ENCODE measurements at regions not wholly inside any gene's neighbourhood (a gene's known extent, or its start where the extent isn't known, plus 50 kb on each side); places are given as distances from the start of the nearest gene placed in this dataset.
"Not testable (repeated sequence)": the region's sequence is repeated elsewhere in the genome, so short reads cannot be mapped to it uniquely, and the experiment has no call there.

DNA sequence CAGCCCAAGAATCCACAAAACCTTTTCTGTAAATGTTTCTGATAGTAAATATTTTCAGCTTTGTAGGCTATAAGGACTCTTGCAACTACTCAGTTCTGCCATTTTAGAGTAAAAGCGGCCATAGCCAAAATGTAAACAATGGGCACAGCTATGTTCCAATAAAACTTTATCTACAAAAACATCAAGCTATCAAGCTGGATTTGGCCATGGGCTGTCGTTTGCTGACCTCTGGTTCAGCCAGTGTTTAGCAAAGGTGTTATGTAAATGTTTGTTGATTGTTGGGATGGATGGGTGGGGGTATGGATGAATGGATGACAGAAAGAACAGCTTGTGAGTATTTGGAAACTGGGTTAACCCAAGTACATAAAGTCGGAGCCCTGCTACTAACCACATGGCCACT is 111.1 kb upstream of the VRK1 start:
- DNase-seq (ENCODE audit: low read depth): no peak

DNA sequence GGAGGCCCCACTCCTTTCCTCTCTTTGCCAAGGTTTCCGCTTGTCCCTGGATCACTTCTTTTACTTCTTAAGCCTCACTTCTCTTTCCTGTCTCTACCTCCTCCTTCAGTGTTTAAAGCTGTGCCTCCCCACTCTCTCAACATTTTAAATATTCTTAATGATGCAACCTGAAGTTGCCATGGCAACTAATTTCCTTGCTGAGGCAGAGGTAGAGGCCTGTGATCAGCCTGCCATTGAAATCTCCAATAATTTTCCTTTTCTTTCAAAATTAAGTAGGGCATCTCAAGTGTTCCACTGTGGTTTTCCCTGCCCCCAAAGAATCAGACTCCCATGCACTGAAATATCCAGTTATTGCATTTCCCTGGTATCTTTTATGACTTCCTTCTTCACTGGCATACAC is 108.6 kb upstream of the VRK1 start:
- DNase-seq (ENCODE audit: low read depth): no peak

DNA sequence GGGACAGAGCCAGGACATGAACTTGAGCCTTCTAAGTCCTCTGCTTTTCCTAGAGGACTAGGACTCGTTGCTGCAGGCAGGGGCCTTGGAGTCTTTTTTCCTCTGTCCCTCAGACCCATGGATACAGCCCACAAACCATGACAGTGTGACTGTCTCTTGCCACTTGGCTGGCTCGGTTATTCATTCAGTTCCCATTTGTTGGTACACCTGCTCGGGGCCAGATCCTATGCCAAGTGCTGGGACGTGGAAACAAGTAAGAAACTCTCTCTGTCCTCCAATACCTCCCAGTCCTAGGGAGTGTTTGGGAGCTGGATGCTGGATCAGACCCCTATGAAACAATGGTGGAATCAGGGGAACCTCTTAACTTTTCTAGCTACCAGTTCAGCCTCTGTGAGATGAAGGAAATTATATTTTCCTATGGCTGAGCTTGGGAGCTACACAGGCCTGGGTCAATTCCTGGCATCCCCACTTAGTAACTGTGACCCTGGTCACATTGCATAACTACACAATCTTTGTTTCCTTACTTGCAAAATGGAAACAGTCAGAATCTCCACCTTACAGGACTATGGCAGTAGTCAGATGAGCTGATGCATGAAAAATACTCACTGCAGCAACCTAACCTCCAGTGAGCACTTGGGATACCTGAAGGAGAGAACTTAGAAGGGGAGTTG is 106.3 kb upstream of the VRK1 start:
- DNase-seq (ENCODE audit: low read depth): no peak

DNA sequence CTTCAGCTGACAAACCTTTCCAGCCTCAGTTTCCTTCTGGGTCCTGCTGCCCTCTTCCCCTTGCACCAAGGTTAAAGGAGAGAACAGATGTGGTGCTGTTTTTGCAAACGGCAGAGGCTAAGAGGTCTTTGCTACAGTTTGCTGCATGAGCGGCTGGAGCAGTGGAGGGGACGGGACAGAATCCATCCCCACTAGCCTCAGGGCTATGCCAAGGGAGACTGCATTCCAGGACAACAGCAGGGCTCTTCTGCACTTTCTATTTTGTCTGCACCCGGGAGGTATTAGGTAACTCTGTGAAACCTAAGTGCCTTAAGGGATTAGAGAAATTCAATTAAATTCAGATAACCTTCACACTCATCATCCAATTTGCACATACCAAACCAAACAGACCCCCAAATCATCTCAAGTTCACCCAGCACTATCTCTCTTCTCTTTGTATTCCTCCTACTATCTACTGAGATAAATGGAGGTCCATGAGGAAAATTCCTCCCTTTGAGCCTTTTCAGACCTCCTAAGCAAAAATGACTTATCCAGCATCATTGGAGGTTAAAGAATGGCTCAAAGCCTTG is 103.8 kb upstream of the VRK1 start:
- DNase-seq (ENCODE audit: low read depth): no peak

DNA sequence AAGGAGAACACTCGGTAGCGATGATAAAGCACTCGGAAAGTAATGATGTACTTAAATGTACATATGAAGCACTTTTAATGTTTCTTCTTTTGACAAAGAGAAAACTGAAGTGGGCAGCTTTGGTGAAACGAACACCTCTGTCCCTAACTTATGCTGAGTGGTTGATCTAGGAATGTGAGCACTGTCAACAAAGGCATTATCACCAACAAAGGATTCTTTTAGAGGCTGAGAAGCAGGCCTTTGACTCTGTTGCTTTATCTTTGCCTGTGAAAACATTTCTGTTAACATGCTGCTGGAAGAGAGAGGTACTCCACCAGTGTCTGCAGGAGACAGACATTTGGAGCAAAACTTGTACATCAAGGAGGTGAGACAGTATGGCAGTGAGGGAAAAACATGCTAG is 103.2 kb upstream of the VRK1 start:
- DNase-seq (ENCODE audit: low read depth): no peak

DNA sequence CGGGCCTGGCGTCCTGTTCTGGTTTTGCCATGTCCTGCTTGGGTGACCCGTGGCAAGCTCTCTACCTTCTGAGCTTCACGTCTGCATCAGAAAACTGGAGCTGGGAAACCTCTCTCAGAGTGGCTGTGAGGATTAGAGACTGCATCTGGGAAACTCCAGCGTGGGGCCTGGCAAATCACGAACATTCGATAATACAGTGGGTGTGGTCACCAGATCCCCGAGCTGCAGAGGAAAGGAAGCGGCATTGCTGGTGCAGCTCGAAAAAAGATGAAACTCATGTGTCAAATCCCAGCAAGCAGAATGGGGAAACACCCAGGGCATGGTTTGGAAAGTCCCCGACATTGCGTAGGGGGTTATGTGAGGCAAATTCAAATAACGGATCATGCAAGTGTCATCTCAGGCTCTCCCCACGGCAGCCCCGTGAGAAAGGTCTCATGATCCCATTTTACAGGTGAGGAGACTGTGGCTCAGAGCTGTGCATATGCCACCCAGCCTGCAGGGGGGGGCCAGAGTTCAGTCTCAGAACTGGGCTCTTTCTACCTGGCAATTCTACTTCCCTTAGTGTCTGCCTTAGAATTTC is 98.1 kb upstream of the VRK1 start:
- peak; percentile 6 for DNase-seq (ENCODE audit: low read depth)

DNA sequence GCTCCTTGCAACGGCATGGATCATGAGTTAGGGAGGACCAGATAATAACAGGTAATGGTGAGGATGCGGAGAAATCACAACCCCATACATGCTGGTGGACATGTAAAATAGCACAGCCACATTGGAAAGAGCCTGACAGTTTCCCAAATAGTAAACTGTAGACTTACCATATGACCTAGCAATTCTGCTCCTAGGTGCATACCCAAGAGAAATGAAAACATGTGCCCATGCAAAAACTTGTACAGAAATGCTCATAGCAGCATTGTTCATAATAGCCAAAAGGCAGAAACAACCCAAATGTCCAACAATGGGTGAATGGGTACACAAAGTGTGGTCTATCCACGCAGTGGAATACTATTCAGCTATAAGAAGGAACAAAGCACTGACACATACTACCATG is 97.5 kb upstream of the VRK1 start:
- DNase-seq (ENCODE audit: low read depth): no peak

DNA sequence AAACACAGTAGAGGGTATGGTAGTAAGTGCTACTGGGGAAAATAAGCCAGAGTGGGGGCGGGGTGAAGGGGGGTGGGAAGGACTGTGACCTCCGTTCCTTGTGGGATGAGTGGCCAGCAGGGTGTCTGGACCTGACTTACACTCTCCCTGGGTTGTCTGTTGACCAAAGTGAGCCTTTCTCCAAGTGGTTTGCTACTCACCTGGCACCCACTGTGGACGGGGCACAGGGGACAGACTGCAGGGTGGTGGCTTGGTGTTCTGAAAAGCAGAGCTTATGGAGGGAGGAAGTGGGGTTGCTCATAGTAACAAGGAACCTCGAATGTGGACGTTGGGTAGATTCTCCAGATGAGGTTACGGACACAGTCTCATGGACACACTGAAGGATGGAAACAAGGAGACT is 94.4 kb upstream of the VRK1 start:
- DNase-seq (ENCODE audit: low read depth): no peak

DNA sequence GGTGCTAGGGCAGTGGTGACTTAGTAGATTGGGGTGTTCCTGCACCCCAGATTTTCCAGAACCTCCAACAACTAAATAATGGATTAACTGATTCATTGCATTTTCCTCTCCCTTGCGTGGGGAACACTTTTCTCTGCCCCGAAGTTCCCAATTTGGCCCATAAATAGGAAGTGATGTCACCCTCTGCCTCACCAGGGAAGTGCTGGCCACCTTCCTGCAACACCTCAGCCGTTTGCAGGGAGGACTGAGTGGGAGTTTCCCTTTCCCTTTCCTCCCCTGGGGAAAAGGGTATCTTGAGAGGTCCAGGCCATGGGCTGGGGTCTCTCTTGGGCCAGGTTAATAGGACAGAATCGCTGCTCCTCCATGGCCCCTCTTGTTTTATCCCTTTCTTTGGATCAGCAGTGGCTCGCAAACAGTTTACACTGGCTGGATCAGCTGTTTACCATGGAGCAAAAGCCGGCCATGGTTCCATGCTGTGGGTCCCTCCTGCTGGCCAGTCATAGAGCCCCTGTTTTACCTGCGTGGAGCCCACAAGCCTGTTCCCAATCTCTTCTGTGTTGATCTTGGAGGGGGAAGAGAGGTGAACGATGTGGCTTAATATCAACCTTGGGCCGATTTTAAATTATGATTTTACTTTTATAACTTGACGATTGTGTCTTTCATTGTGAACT is 91.6 kb upstream of the VRK1 start:
- DNase-seq (ENCODE audit: low read depth): no peak

DNA sequence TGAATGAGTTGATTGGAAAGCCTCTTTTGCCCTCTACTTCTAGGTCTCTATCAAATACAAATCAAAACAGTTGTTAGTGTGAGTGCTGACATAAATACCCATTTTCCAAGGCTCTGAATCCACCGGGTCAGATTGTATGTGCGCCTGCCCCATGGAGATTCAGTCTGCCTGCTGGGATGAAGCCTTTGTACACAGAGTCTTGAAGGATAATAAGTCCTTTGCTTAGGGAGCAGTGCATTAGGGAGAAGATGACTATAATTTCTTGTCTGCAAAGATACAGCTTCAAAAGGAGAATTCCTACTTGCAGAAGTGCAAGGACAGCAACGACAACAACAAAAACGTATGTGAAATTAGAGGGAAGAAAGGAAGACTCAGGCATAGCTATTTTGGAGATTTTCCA is 90.3 kb upstream of the VRK1 start:
- no peak for DNase-seq (ENCODE audit: low read depth)

DNA sequence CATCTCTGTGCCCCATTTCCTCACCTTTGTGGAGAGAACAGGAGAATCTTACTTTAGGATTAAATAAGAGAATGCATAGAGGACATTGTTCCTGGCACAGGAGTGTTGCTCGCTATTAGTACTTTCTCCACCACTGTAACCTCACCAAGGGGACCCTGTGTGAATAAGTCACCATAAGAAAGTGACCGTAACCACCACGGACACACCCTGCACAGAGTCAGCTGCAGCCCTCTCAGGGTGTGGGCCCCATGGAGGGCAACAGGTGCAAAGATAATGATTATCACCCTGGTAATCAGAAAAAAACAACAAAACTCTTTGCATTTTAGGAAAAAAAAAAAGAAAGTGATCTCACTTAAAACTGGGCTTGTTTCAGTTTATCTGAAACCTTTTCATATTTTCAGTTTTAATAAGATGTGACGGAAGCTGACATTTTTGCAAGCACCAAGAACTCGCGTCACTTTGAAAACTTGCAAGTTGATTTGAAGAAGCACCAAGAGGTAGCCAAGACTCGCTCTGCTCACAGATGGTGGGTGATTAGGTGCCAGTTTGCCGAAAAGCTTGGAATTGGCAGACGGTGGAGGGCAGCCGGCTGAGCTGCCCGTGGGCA is 87.0 kb upstream of the VRK1 start:
- no peak for DNase-seq (ENCODE audit: low read depth)

DNA sequence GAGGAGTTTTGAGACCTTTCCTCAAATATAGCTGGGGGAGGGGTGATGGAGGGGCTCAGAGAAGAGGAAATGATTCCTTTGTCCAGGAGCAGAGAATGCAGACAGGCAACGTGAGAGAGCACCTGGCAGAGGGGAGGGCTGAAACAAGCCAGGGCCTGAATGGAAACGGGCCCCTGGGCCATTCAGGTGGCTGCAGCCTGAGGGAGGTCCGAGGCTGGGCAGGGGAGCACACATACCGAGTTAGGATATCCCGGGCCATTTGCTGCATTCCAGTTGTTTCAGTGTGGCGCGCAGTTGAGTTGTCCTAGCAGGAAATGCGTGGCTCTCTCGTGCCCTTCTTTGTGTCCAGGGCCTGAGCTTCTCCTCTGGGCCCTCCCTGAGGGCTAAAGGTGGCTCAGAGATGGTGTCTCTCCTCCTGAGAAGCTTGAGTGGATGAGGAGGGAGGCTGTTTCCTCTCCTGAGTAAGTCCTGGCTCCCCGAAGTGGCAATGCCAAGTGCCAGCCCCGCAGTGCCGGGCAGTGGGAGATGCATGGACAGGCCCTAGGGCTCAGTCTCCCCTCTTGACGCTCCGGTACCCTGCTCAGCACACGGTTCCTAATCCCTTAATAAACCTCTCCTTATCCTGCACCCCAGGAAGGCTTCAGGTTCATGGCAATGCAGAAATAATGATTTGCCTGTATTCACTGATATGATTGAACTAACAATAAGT is 85.5 kb upstream of the VRK1 start:
- no peak for DNase-seq (ENCODE audit: low read depth)

DNA sequence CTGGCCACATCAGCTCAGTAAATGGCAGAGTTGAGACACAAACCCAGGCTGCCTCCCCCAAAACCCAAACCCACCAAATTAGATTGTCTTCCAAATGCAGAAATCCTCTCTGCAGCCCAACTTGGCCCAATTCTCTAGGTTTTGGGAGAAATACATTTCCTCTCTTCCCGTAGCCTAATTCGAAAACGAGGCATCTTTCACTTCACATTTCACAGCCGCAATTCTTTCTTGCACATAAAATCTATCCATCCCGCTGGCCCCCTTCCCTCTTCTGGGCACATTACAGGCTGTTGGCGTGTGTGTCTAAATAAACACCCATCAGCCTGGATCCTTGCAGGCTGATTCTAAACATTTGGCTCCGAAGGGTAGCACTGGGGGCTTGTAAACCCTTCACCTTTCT is 83.8 kb upstream of the VRK1 start:
- DNase-seq (ENCODE audit: low read depth): no peak

DNA sequence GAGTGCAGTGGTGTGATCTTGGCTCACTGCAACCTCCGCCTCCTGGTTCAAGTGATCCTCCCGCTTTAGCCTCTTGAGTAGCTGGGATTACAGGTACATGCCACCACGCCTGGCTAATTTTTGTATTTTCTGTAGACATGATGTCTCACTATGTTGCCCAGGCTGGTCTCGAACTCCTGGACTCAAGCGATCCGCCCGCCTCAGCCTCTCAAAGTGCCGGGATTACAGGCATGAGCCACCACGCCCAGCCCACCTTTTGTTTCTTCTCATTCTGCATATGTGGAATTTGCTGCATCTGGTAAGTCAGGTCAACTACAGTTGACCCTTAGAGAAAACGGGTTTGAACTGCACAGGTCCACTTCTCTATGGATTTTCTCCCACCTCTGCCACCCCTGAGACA is 82.6 kb upstream of the VRK1 start:
- not testable (repeated sequence) for DNase-seq (ENCODE audit: low read depth)

DNA sequence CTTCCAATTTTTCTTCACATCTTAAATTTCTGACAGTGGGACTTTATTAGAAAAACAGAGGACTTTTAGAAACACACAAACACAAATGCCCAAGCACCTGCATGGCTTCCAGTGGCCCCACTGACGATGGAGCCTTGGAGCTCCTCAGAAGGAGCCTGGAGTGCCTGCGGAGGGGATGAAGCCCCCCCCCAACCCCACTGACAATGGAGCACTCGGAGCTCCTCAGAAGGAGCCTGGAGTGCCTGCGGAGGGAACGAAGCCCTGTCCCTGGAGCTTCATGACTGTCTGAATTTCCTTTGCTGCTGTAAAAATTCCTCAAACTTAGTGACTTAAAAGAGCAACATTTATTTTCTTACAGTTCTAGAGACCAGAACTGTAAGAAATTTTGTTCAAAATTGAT is 80.1 kb upstream of the VRK1 start:
- DNase-seq (ENCODE audit: low read depth): no peak

DNA sequence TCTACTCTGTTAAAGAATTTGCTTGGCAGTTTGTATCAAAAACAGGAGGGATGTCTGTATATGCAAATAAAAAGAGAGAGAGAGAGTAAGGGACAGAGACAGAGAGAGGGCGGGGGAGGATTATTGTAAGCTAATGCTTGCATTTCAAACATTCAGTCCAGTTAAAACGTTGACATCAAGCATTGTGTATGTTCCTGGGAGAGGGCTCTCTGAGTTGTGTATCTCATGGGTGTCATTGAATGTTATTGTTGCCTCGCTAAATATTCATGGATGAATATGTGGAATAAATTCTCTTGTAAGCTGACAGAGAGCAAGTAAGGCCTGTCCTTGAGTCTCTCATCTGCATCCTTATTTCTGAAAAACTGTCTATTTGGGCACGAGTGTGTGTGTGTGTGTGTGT is 78.8 kb upstream of the VRK1 start:
- no peak for DNase-seq (ENCODE audit: low read depth)

DNA sequence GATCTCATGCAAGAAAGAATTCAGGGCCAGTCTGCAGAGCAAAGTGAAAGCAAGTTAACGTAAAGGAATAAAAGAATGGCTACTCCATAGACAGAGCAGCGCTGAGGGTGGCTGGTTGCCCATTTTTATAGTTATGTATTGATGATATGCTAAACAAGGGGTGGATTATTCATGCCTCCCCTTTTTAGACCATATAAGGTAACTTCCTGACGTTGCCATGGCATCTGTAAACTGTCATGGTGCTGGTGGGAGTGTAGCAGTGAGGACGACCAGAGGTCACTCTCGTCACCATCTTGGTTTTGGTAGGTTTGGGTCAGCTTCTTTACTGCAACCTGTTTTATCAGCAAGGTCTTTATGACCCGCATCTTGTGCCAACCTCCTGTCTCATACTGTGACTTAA is 76.5 kb upstream of the VRK1 start:
- DNase-seq (ENCODE audit: low read depth): not testable (repeated sequence)

DNA sequence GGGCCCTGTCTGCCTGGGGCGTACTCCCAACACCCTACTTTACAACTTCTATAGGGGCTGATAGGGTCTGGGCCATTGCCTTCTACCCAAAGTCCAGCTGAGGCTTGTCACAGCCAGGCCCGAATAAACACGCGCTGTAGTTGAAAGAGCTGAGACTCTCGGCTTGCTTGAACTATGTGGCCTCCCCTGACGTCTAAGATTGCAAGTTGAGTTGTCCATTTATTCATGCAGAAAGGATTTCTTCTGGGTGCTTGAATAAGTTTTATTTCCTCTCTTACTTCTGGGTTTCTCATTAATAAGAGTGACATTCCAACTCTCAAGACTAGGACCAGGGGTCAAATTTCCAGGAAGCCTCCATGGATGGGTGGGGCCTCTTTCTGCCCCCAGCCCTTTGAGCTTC is 74.4 kb upstream of the VRK1 start:
- DNase-seq (ENCODE audit: low read depth): no peak

DNA sequence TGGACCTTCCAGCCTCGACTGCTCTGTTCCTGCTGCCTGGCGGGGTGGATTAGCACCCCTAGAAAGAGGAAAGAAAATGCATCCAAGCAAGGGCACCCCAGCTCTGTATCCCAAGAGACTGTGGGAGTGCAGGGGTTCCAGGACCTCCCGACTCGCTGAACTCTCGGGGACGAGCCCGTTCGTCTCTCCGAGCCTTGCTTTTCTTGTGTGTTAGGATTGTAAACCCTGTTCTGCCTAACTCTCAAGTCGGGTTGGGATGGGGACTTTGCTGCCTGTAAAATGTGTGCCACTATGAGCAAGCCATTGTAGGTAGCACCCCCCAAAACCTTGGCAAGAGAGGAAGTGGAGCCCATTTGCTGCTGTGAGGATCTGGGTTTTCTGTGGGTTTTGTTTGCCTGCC is 73.2 kb upstream of the VRK1 start:
- no peak for DNase-seq (ENCODE audit: low read depth)

DNA sequence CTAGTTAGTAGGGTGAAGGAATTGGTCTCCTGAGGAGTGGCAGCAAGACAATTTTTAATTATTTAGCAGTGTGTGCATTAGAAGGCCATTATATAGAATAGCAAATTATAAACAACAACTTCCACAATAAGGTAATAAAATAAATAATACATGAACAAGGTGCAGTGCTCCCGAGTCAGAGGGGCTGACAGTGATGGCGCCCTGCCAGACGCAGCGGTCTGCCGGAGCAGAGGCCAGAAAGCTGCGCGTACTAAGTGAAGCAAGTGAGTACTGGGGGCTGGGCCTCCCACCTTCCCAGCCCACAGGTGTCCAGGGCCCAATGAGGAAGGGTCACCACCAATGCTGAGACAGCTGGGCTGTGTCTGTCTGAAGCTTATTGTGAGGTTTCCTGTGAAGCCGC is 72.0 kb upstream of the VRK1 start:
- DNase-seq (ENCODE audit: low read depth): no peak

DNA sequence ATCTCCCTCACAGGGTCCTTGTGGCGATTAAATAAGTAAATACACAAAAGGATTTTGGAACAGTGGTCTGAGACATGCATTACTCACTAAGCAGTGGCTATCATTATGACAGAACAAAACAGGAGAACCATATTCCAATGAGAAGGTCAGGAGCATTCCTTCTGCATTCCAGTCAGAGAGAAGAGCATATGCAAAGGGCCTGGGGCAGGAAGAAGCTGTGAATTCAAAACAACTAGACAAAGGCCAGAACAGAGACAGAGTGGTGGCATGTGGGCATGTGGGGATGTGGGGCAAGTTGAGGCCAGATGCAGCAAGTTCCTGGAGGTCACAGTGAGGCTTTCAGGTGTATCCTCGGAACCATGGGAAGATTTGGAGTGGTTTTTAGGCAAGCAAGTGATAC is 70.1 kb upstream of the VRK1 start:
- no peak for DNase-seq (ENCODE audit: low read depth)

DNA sequence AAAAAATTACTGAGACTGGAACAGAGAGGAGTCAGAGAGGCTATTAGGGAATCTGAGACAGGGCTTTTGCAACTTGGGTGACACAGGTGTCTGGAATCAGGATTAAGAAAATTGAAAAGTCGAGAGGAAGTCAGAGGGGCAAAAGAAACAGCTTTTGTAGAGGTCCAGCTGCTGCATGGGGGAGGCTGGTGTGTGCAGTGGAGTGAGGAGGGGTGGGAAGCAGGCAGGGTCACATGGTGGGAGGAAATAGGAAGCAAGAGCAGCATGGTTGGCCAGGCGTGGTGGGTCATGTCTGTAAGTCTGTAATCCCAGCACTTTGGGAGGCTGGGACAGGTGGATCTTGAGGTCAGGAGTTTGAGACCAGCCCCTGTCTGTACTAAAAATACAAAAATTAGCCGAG is 69.7 kb upstream of the VRK1 start:
- DNase-seq (ENCODE audit: low read depth): no peak

All from activated T-cell treated with anti-CD3 and anti-CD28 coated beads for 1 hour (primary cell).